Neural cell (in vitro differentiated cells): ENCODE measurements at regions not wholly inside any gene's neighbourhood (a gene's known extent, or its start where the extent isn't known, plus 50 kb on each side); places are given as distances from the start of the nearest gene placed in this dataset.

Experiments
- CTCF ChIP-seq: fragments of 450-650 bp; IDR thresholded peaks from 2 replicates; pipeline ENCODE4 v1.5.1; 2014; ENCODE audit warnings: antibody characterized with exemption, mild to moderate bottlenecking, moderate library complexity; ENCODE audit not compliant: poor library complexity, severe bottlenecking
- EP300 ChIP-seq: fragments of 450-650 bp; conservative IDR thresholded peaks from 2 replicates; pipeline ENCODE4 v1.6.1; 2014; ENCODE audit warnings: antibody characterized with exemption, mild to moderate bottlenecking, moderate library complexity; ENCODE audit not compliant: poor library complexity, severe bottlenecking
- EZH2 ChIP-seq: fragments of 200-600, 300-800 bp; shearing (Covaris generic), sonication (generic); IDR thresholded peaks from 2 replicates; pipeline ENCODE4 v1.6.1; 2014; ENCODE audit warnings: antibody characterized with exemption, low read length, borderline replicate concordance, mild to moderate bottlenecking; ENCODE audit not compliant: insufficient read depth, poor library complexity, severe bottlenecking
- MXI1 ChIP-seq: fragments of 450-650 bp; conservative IDR thresholded peaks from 2 replicates; pipeline ENCODE4 v1.6.1; 2014; ENCODE audit warnings: antibody characterized with exemption, mild to moderate bottlenecking; ENCODE audit not compliant: poor library complexity, severe bottlenecking
- POLR2AphosphoS5 ChIP-seq: IDR thresholded peaks from 2 replicates; pipeline ENCODE4 v1.6.1; 2012
- RAD21 ChIP-seq: fragments of 450-650 bp; conservative IDR thresholded peaks from 2 replicates; pipeline ENCODE4 v1.6.1; 2014; ENCODE audit warnings: antibody characterized with exemption, mild to moderate bottlenecking, moderate library complexity

DNA sequence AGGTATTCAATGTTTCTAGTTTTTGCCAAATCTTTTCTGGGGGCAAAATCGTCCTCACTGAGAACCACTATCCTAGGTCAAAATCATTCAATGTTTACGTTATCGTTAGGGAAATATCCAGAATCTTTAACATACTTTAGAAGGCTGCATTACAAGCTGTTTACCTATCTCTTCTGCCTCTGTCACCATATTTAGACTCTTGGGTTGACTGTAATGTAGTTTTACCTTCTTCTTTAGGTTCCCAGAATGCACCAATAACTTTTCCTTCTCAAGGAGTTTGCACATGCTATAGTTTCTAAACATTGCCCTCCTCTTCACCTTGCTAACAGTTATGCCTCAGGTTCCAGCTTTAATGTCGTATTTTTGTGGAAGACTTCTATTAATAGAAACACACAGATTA, 1185.5 kb upstream of the ADGRB3 start:
- TF ChIP-seq EP300 (no peak), MXI1 (no peak), EZH2 (no peak), CTCF (no peak), RAD21 (no peak), POLR2AphosphoS5 (no peak)
